Prostate gland (tissue), 2 donors: ENCODE measurements at regions not wholly inside any gene's neighbourhood (a gene's known extent, or its start where the extent isn't known, plus 50 kb on each side); places are given as distances from the start of the nearest gene placed in this dataset.
"Not testable (repeated sequence)": the region's sequence is repeated elsewhere in the genome, so short reads cannot be mapped to it uniquely, and the experiment has no call there.

Source experiments
- DNase-seq: peaks from one replicate; pipeline ENCODE4 v3.0.0-alpha.2; 2019; ENCODE audit warnings: low spot score
- H3K27ac ChIP-seq, 2 donors: fragments of 200-600 bp; sonication (generic); 2 replicates each; pipeline ENCODE4 v1.5.1; 2017 to 2019
- H3K27me3 ChIP-seq: fragments of 200-600 bp; sonication (generic); replicated peaks from 2 replicates; pipeline ENCODE4 v1.5.1; 2019; ENCODE audit not compliant: insufficient read depth
- H3K36me3 ChIP-seq, 2 donors: fragments of 200-600 bp; sonication (generic); 1 replicate in 1 of 2; 2 replicates in 1 of 2; pipeline versions ENCODE4 v1.5.1 to v1.8.1; 2017 to 2019
- H3K4me1 ChIP-seq: fragments of 200-600 bp; sonication (generic); replicated peaks from 2 replicates; pipeline ENCODE4 v1.5.1; 2019
- H3K4me3 ChIP-seq, 2 donors: fragments of 200-600 bp; sonication (generic); 2 replicates each; pipeline ENCODE4 v1.5.1; 2017 to 2019
- H3K9me3 ChIP-seq: fragments of 200-600 bp; sonication (generic); 2 replicates; pipeline ENCODE4 v1.5.1; 2017
- CTCF ChIP-seq, 4 experiments: fragments of 200-600 bp in 2 of 4; fragments of 450-650 bp in 2 of 4; sonication (generic) in 2 of 4; IDR thresholded peaks; 1 replicate in 3 of 4; 2 replicates in 1 of 4; pipeline ENCODE4 v1.5.1; 2016 to 2019; ENCODE audit warnings: antibody characterized with exemption in 4 of 4, mild to moderate bottlenecking in 2 of 4, moderate library complexity in 2 of 4
- POLR2A ChIP-seq: fragments of 450-650 bp; IDR thresholded peaks from one replicate; pipeline ENCODE4 v1.6.1; 2016; ENCODE audit warnings: antibody characterized with exemption, mild to moderate bottlenecking
- POLR2AphosphoS5 ChIP-seq: sonication (generic); formaldehyde crosslinking; IDR thresholded peaks from one replicate; pipeline ENCODE4 v1.6.1; 2017; ENCODE audit warnings: antibody characterized with exemption
- WGBS: methylation state at CpG from one replicate; pipeline ENCODE4 v1.1.5; 2018; 5-methylcytosine and 5-hydroxymethylcytosine counted together
- intact Hi-C: fragments of 100-400 bp; cut with DNase I; formaldehyde crosslinking; loops from one replicate; pipeline ENCODE4 v1.14.2; 2022

GRCh38 chr6:125647391-125647790, 102.0 kb upstream of the HEY2 start:
- Histone ChIP-seq H3K4me1 (no peaks in the 10 kb centered on the region), H3K27ac (no peak overlapping the region), H3K36me3 (no peaks in the 10 kb centered on the region), H3K9me3 (no peaks in the 10 kb centered on the region), H3K4me3 (no peak overlapping the region), H3K27me3 (no peaks in the 10 kb centered on the region)
- WGBS = 91% methylated on average over 4 of the region's 4 CpGs
- intact Hi-C loops = no loop called here
- TF ChIP-seq POLR2A = no peak
- TF ChIP-seq POLR2AphosphoS5 = no peak
- no peak for TF ChIP-seq CTCF (IDR thresholded peaks at IDR 0.05)
- no peak for DNase-seq

- H3K27me3 ChIP-seq, intact Hi-C loops, H3K4me3 ChIP-seq, H3K4me1 ChIP-seq, H3K9me3 ChIP-seq, H3K27ac ChIP-seq, H3K36me3 ChIP-seq, DNase-seq: not testable (repeated sequence)
Measured at GRCh38 chr6:125653752-125654151, 95.7 kb upstream of the HEY2 start.

GRCh38 chr6:125655511-125655910, 93.9 kb upstream of the HEY2 start:
- Histone ChIP-seq H3K4me3 (no peak overlapping the region), H3K4me1 (no peaks in the 10 kb centered on the region), H3K9me3 (no peaks in the 10 kb centered on the region), H3K27me3 (no peaks in the 10 kb centered on the region), H3K36me3 (no peaks in the 10 kb centered on the region), H3K27ac (no peak overlapping the region)
- no peak for TF ChIP-seq POLR2A
- no peak for TF ChIP-seq POLR2AphosphoS5
- no peak for TF ChIP-seq CTCF (IDR thresholded peaks at IDR 0.05)
- WGBS = 98% methylated on average over 1 of the region's 1 CpG
- intact Hi-C loops = no loop called here
- DNase-seq = no peak

- no peaks in the 10 kb centered on the region for H3K4me1 ChIP-seq
- no peak overlapping the region for H3K27ac ChIP-seq
- no peak for DNase-seq
- H3K27me3 ChIP-seq = no peaks in the 10 kb centered on the region
- TF ChIP-seq POLR2AphosphoS5 (no peak), CTCF (IDR thresholded peaks at IDR 0.05) (no peak), POLR2A (no peak)
- H3K4me3 ChIP-seq = no peak overlapping the region
- WGBS = 38% methylated on average over 5 of the region's 5 CpGs
- H3K9me3 ChIP-seq = no peaks in the 10 kb centered on the region
- intact Hi-C loops = no loop called here
- no peaks in the 10 kb centered on the region for H3K36me3 ChIP-seq
Measured at GRCh38 chr6:125656287-125656870, 93.1 kb upstream of the HEY2 start.

GRCh38 chr6:125658136-125658535, 91.3 kb upstream of the HEY2 start:
- intact Hi-C loops = no loop called here

More at GRCh38 chr6:125658136-125658535, 91.3 kb upstream of the HEY2 start:
- Histone ChIP-seq H3K4me3 (no peak overlapping the region), H3K9me3 (no peaks in the 10 kb centered on the region), H3K27me3 (no peaks in the 10 kb centered on the region), H3K4me1 (no peaks in the 10 kb centered on the region), H3K27ac (no peak overlapping the region), H3K36me3 (no peaks in the 10 kb centered on the region)
- 81% methylated on average over 5 of the region's 5 CpGs for WGBS
- no peak for TF ChIP-seq POLR2AphosphoS5
- no peak for TF ChIP-seq CTCF (IDR thresholded peaks at IDR 0.05)
- no peak for TF ChIP-seq POLR2A
- no peak for DNase-seq
